Retina (tissue), 1 donor: ENCODE measurements at regions not wholly inside any gene's neighbourhood (a gene's known extent, or its start where the extent isn't known, plus 50 kb on each side); places are given as distances from the start of the nearest gene placed in this dataset.
"Not testable (repeated sequence)": the region's sequence is repeated elsewhere in the genome, so short reads cannot be mapped to it uniquely, and the experiment has no call there.

Experiments used
- DNase-seq: peaks from one replicate; pipeline ENCODE4 v3.0.0-alpha.2; 2016

DNA sequence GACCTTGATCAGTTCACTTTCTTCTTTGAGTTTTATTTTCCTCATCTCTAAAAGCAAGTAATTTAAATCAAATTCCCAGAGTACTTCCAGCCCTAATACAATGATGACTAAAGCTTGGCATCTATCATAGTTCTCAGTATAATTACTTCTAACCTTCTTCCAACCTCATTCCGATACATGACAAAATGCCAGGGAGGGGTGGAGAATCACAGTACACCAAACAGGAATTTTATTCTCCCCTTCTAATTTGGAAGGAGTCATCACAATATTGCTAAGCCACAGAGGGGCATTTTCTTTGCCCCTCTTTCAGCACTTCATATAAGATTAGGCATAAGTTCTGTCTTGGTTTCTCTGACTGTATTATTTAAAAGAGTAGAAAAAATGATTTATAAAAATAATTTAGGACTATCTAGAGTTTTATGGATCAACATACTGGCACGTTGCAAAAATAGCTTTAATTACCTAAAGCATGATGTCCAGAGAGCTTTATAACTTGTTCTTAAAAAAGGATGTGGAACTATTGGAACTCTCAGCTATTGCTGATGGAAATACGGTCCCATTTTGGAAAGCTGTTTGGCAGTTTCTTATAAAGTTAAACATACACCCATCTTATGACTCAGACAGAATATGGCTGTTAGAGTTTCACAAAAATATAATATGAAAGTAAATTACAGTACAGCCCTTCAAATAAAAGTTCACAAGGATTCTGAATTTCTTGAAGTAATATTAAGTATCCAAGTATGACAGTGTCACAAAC, 86.9 kb upstream of the UBE2E2 start:
- DNase-seq, result no peak

DNA sequence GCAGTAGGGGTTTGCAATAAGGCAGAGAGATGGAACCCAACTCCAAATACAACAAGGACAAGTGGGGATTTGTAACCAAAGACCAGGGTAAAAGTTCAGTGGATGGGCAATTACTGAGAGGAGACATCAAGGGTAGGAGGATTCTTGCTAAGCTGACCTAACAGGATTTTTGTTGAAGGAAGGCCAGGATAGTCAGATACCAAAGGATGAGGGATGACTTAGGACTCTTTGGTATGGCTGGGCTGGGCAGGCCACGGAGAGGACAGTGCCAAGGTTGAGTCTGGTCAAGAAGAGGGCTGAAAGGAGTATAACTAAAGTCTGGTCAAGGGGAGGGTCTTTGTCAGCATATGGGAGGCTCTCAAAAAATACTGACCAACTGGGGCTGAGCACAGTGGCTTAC, 85.3 kb upstream of the UBE2E2 start:
- DNase-seq, result no peak

DNA sequence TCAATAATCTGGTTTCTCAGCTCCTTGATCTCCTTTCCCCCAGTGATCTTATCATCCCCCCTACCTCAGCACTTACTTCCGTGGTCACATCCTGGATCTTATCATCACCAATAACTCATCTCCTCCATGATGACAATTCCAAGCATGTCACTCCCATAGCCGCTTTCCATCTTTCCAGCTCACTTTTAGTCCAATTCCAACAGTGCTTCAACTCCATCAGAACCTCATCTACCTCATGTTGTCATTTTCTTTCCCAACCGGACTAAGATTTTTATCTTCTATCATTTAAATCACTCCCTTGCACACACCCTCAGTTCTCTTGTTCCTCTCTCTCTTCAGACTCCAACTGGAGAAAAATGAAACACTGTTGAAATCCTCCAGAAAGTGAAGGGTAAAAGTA, 75.9 kb upstream of the UBE2E2 start:
- DNase-seq, result no peak

DNA sequence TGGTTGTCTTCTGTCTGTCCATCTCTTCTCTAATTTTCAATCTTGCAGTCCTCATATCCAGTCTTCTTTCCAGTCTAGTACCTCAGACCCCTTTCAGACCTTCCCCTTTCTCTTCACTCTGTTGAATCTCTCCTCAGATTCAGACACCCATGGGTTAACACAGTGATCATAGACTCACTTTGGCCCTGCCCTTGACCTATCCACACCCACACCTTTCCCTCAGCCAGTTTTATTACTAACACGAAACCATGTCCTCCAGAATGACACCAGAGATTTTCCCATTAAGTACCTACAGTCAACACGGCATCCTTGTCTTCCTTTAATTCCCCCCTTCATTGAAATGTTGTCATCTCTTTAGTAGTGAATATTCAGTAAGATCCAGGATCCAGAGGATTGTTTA, 74.5 kb upstream of the UBE2E2 start:
- DNase-seq, result no peak

DNA sequence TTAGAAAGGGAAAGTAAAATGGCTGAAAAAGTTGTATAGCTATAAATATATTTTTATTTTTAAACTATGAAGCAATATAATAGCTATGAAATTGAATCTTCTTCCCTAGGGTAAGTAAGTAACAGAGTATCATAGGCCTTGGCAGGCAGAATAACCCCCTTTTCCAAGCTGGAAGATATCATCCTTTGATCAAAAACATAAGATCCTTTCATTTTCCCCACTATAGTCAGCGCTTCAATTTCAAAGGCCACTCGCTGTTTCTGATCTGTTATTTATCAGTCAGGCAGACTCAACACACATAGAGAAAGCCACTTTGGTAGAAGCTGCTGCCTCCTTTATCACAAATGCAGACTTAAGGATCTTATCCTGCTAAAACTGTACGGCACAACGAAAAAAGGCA, 74.0 kb upstream of the UBE2E2 start:
- DNase-seq, result no peak

DNA sequence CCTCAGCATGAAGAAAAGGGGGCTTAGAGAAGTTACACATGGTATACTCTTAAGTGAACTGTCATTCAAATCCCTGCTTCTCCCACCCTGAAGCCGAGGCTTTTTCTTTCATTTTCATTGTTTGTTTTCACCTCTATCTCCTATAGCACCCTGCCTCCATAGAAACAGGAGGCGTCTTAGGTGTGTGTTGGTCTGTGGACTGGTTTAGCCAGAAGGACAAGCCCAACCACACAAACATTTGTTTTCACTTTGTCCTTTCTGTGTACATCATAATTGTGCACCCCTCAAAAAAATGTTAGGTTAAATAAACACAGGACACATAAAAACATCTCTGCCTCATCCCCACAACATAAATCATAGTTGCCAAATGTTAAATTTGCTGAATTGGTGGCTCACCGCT, 73.3 kb upstream of the UBE2E2 start:
- no peak for DNase-seq

DNA sequence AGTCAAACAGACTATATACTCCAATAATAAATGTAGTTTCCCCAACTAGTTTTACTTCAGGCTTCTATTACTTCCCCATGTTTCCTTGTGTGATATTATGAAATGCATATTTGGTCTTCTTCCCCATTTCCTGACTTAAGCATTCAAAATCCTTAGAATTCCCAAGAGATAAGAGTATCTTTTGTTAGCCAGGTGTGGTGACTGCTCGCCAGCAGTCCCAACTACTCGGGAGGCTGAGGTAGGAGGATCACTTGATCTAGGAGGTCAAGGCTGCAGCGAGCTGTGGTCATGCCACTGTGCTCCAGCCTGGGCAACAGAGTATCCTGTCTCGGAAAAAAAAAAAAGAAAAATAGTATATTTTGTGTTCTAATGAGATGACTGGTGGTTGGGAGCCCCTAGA, 72.7 kb upstream of the UBE2E2 start:
- no peak for DNase-seq

DNA sequence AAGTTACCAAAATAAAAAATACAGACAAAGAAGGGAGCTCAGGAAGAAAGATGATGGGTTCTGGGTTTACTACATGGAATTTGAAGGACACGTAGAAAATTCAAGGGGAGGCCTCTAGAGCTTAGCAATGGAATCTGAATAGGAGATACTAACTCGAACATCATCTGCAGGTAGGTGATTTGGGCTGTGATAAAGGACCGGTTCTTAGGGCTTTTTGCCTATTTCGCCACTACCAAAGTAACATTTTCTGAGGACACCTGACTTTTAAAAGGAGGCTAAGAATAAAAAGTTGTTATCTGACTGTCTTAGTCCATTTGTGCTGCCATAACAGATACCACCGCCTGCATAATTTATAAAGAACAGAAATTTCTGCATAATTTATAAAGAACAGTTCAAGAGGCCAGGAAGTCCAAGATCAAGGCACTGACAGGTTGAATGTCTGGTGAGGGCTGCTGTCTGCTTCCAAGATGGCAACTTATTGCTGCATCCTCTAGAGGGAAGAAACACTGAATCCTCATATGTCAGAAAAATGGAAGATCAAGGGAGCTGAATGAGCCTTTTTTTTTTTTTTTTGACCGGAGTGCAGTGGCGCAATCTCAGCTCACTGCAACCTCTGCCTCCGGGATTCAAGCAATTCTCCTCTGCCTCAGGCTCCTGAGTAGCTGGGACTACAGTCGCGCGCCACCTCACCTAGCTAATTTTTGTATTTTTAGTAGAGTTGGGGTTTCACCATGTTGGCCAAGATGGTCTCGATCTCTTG, 67.9 kb upstream of the UBE2E2 start:
- DNase-seq, result no peak

DNA sequence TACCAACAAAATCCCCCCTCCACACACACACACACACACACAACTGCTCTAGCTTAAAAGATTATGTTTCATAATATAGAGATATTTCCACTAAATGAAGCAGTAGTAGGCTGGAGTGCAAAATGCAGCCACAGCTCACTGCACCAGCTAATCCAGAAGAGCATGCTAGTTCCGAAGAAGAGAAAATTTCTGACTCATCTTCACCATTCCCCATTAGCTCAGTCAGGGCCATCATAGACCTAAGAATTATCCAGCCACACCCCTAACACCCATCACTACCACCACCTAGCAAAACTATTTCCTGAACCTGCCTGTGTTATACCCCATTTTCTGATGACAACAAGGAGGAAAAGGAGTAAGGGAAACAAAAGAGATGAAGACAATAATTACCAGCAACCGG, 67.1 kb upstream of the UBE2E2 start:
- no peak for DNase-seq

DNA sequence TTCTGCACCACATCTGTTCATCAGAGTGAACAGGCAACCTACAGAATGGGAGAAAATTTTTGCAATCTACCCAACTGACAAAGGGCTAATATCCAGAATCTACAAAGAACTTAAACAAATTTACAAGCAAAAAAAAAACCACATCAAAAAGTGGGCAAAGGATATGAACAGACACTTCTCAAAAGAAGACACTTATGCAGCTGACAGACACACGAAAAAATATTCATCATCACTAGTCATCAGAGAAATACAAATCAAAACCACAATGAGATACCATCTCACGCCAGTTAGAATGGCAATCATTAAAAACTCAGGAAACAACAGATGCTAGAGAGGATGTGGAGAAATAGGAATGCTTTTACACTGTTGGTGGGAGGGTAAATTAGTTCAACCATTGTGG, 59.1 kb upstream of the UBE2E2 start:
- DNase-seq, result not testable (repeated sequence)

DNA sequence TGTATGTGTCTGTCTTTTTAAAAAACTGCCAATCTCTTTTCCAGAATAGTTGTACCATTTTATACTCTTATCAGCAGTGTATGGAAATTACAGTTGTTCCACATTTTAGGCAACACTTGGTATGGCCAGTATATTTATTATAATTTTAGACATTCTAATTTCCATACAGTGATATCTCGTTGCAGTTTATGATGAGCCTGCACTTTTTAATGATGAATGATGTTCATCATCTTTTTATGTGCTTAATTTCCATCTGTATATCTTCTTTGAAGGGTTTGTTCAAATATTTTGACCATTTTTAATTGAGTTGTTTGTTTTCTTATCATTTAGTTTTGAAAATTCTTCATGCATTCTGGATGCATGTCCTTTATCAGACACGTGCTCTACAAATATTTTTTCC, 57.0 kb upstream of the UBE2E2 start:
- DNase-seq, result no peak

DNA sequence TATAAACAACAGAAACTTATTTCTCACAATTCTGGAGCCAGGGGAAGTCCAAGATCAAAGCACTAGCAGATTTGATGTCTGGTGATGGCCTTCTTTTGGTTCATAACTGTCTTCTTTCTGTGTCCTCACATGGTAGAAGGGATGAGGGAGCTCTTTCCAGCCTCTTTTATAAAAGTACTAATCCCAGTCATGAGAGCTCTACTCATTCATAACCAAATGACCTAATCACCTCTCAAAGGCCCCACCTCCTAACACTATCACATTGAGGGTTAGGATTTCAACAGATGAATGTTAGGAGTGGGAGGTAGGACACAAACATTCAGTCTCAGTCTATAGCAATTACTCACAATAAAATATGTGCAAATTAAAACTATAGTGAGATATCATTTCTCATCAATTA, 50.1 kb upstream of the UBE2E2 start:
- no peak for DNase-seq
